ENCODE measurements at regions not wholly inside any gene's neighbourhood (a gene's known extent, or its start where the extent isn't known, plus 50 kb on each side); places are given as distances from the start of the nearest gene placed in this dataset.

DNA sequence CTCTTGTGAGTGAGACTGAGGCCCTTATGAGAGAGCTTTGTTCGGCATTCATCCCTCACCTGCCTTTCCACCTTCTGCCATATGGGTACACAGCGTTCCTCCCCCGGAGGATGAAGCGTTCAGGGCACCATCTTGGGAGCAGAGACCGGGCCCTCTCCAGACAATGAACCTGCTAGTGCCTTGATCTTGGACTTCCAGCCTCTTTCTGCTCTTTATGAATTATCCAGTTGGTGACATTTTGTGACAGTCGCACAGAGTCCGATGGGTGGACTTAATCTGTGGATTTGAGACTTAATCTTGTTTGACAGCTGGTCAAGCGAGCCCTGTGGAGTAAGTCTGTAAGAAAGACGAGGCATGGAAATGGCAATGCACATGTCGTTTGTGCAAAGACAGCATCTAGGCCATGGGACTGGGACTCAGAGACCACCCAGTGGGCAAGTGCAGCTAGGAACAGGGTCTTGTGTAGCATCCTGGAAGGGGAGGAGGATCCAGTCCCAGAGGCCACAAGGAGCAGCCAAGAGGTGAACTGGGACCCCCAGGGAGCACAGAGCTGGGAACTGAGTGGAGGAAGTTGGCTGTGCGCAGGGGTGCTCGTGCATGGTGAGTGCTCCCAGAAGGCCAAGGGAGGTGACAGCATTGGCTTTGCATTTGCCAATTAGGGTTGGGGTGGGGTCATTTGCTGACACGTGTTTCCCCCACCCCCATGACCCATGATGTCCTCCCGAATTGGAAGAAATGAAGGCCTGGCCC lies 69.5 kb upstream of the HDAC4 start:
- H3K4me3 ChIP-seq, result no peak overlapping the region
- 85 to 87% methylated on average over 14 of the region's 14 CpGs for WGBS, 2 donors
- H3K27ac ChIP-seq, result no peak overlapping the region
- H3K4me1 ChIP-seq, result peaks cover 0 to 10% (median 3%) of the 10 kb centered on the region in 4 donors
- DNase-seq (ENCODE audit: low spot score in 2 of 2), result no peak
- peaks cover 0 to 9% (median 0%) of the 10 kb centered on the region in 4 donors for H3K9me3 ChIP-seq
- TF ChIP-seq, protein P1, sequence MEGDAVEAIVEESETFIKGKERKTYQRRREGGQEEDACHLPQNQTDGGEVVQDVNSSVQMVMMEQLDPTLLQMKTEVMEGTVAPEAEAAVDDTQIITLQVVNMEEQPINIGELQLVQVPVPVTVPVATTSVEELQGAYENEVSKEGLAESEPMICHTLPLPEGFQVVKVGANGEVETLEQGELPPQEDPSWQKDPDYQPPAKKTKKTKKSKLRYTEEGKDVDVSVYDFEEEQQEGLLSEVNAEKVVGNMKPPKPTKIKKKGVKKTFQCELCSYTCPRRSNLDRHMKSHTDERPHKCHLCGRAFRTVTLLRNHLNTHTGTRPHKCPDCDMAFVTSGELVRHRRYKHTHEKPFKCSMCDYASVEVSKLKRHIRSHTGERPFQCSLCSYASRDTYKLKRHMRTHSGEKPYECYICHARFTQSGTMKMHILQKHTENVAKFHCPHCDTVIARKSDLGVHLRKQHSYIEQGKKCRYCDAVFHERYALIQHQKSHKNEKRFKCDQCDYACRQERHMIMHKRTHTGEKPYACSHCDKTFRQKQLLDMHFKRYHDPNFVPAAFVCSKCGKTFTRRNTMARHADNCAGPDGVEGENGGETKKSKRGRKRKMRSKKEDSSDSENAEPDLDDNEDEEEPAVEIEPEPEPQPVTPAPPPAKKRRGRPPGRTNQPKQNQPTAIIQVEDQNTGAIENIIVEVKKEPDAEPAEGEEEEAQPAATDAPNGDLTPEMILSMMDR (IDR thresholded peaks at IDR 0.05), result no peak
- TF ChIP-seq POLR2A (IDR thresholded peaks at IDR 0.05), result no peak
- no peak for TF ChIP-seq EP300 (IDR thresholded peaks at IDR 0.05)
- no peaks in the 10 kb centered on the region for H3K36me3 ChIP-seq
- H3K27me3 ChIP-seq, result no peaks in the 10 kb centered on the region

GRCh38 chr2:239469106-239469960 lies 68.5 kb upstream of the HDAC4 start:
- no peak overlapping the region for H3K27ac ChIP-seq
- H3K36me3 ChIP-seq, result no peaks in the 10 kb centered on the region
- 89 to 92% methylated on average over 14 to 16 of the region's 16 CpGs for WGBS, 2 donors
- DNase-seq (ENCODE audit: low spot score in 2 of 2), result no peak
- TF ChIP-seq POLR2A (IDR thresholded peaks at IDR 0.05) (no peak), EP300 (IDR thresholded peaks at IDR 0.05) (no peak)
- TF ChIP-seq, protein P1 (IDR thresholded peaks at IDR 0.05), result no peak
- H3K4me1 ChIP-seq, result peaks cover 0 to 20% (median 3%) of the 10 kb centered on the region in 4 donors
- H3K9me3 ChIP-seq, result peaks cover 0 to 9% (median 0%) of the 10 kb centered on the region in 4 donors
- no peaks in the 10 kb centered on the region for H3K27me3 ChIP-seq
- H3K4me3 ChIP-seq, result no peak overlapping the region

- Histone ChIP-seq H3K9me3 (peaks cover 0 to 9% (median 0%) of the 10 kb centered on the region in 4 donors), H3K27ac (no peak overlapping the region), H3K36me3 (no peaks in the 10 kb centered on the region), H3K4me3 (no peak overlapping the region), H3K27me3 (no peaks in the 10 kb centered on the region), H3K4me1 (peaks cover 0 to 28% (median 6%) of the 10 kb centered on the region in 4 donors)
- TF ChIP-seq, protein P1 (IDR thresholded peaks at IDR 0.05), result no peak
- TF ChIP-seq POLR2A (IDR thresholded peaks at IDR 0.05) (no peak), EP300 (IDR thresholded peaks at IDR 0.05) (no peak)
- DNase-seq (ENCODE audit: low spot score in 2 of 2), result no peak
- 90% methylated on average over 9 of the region's 10 CpGs for WGBS, 2 donors
Observed at GRCh38 chr2:239468491-239469105, 67.8 kb upstream of the HDAC4 start.

GRCh38 chr2:239467956-239468490 lies 67.2 kb upstream of the HDAC4 start:
- no peak for DNase-seq (ENCODE audit: low spot score in 2 of 2)
- no peaks in the 10 kb centered on the region for H3K27me3 ChIP-seq
- no peaks in the 10 kb centered on the region for H3K36me3 ChIP-seq
- no peak overlapping the region for H3K27ac ChIP-seq
- no peak overlapping the region for H3K4me3 ChIP-seq
- H3K4me1 ChIP-seq, result peaks cover 0 to 33% (median 8%) of the 10 kb centered on the region in 4 donors
- 88 to 93% methylated on average over 12 of the region's 12 CpGs for WGBS, 2 donors
- H3K9me3 ChIP-seq, result peaks cover 0 to 9% (median 0%) of the 10 kb centered on the region in 4 donors
- TF ChIP-seq EP300 (IDR thresholded peaks at IDR 0.05) (no peak), POLR2A (IDR thresholded peaks at IDR 0.05) (no peak)
- TF ChIP-seq, protein P1 (IDR thresholded peaks at IDR 0.05), result no peak

All from tibial nerve (tissue), 4 donors.